Stomach (tissue), 8 donors: ENCODE measurements at regions not wholly inside any gene's neighbourhood (a gene's known extent, or its start where the extent isn't known, plus 50 kb on each side); places are given as distances from the start of the nearest gene placed in this dataset.
"Not testable (repeated sequence)": the region's sequence is repeated elsewhere in the genome, so short reads cannot be mapped to it uniquely, and the experiment has no call there.

ENCODE experiments used
- DNase-seq, 2 donors: peaks; one replicate each; pipeline versions ENCODE4 v3.0.0 to v3.0.0-alpha.2; 2013 to 2019
- H3K27ac ChIP-seq, 5 donors: fragments of 200-600 bp in 4 of 5; sonication (generic) in 4 of 5; one replicate each; pipeline ENCODE4 v1.5.1; 2013 to 2019; ENCODE audit warnings: mild to moderate bottlenecking in 1 of 5, moderate library complexity in 1 of 5
- H3K27me3 ChIP-seq, 3 donors: fragments of 200-600 bp; sonication (generic); one replicate each; pipeline ENCODE4 v1.5.1; 2017 to 2019; ENCODE audit warnings: mixed run types in 1 of 3
- H3K36me3 ChIP-seq, 4 donors: fragments of 200-600 bp; sonication (generic); 1 replicate in 3 of 4; 2 replicates in 1 of 4; pipeline ENCODE4 v1.5.1; 2016 to 2019
- H3K4me1 ChIP-seq, 4 donors: fragments of 200-600 bp; sonication (generic); one replicate each; pipeline ENCODE4 v1.5.1; 2016 to 2019
- H3K4me3 ChIP-seq, 4 donors: fragments of 200-600 bp; sonication (generic) in 3 of 4; one replicate each; pipeline ENCODE4 v1.5.1; 2016 to 2019; ENCODE audit warnings: mild to moderate bottlenecking in 1 of 4
- H3K9me3 ChIP-seq, 4 donors: fragments of 200-600 bp; sonication (generic); one replicate each; pipeline ENCODE4 v1.5.1; 2016 to 2019
- WGBS, 5 donors: extraction: QIAGEN DNeasy Blood & Tissue Kit in 3 of 5; methylation state at CpG; one replicate each; pipeline versions ENCODE4 v1.1.5 to v1.1.7; 2013 to 2018; 5-methylcytosine and 5-hydroxymethylcytosine counted together
- intact Hi-C: fragments of 100-400 bp; cut with DNase I; formaldehyde crosslinking; loops from one replicate; pipeline ENCODE4 v1.15.1; 2023; ENCODE audit warnings: low total_unique reads
- donor health status: healthy with polysubstance abuse.
- donor health status: Bipolar disorder and iron deficiency.
- donor health status: healthy.

- H3K4me1 ChIP-seq, intact Hi-C loops, H3K9me3 ChIP-seq, H3K36me3 ChIP-seq, H3K4me3 ChIP-seq, H3K27ac ChIP-seq, DNase-seq: not testable (repeated sequence)
- 13 to 20% (median 14%) methylated on average over 24 to 27 of the region's 27 CpGs for WGBS, 5 donors
- peaks cover 0 to 26% (median 0%) of the 10 kb centered on the region in 3 donors for H3K27me3 ChIP-seq
Measured at GRCh38 chr11:49561240-49561880, 353.0 kb upstream of the FOLH1 start.

- H3K9me3 ChIP-seq, H3K4me1 ChIP-seq, H3K4me3 ChIP-seq, H3K27ac ChIP-seq, H3K36me3 ChIP-seq, DNase-seq, intact Hi-C loops: not testable (repeated sequence)
- WGBS, 5 donors, result 62 to 72% (median 66%) methylated on average over 5 of the region's 5 CpGs
- H3K27me3 ChIP-seq, result peaks cover 0 to 26% (median 0%) of the 10 kb centered on the region in 3 donors
Measured at GRCh38 chr11:49562262-49562661, 353.9 kb upstream of the FOLH1 start.

GRCh38 chr11:49579492-49579891 lies 371.1 kb upstream of the FOLH1 start:
- H3K4me3 ChIP-seq, H3K36me3 ChIP-seq, H3K4me1 ChIP-seq, DNase-seq, H3K9me3 ChIP-seq, H3K27me3 ChIP-seq, intact Hi-C loops, H3K27ac ChIP-seq: not testable (repeated sequence)
- 50 to 58% (median 55%) methylated on average over 4 of the region's 4 CpGs for WGBS, 5 donors

GRCh38 chr11:49585495-49585894 lies 366.7 kb upstream of the OR4C13 start:
- H3K27ac ChIP-seq, H3K9me3 ChIP-seq, H3K36me3 ChIP-seq, intact Hi-C loops, DNase-seq, H3K4me1 ChIP-seq, H3K27me3 ChIP-seq, H3K4me3 ChIP-seq: not testable (repeated sequence)
- 36 to 62% (median 49%) methylated on average over 2 of the region's 2 CpGs for WGBS, 5 donors

GRCh38 chr11:49608892-49609291 lies 343.3 kb upstream of the OR4C13 start:
- H3K27me3 ChIP-seq, H3K9me3 ChIP-seq, H3K36me3 ChIP-seq, intact Hi-C loops, H3K4me1 ChIP-seq, H3K4me3 ChIP-seq, DNase-seq, H3K27ac ChIP-seq: not testable (repeated sequence)

- H3K4me3 ChIP-seq, H3K27ac ChIP-seq, H3K36me3 ChIP-seq, H3K4me1 ChIP-seq, intact Hi-C loops, DNase-seq, H3K27me3 ChIP-seq, H3K9me3 ChIP-seq: not testable (repeated sequence)
- 36 to 68% (median 41%) methylated on average over 1 of the region's 1 CpG for WGBS, 5 donors
Measured at GRCh38 chr11:49623872-49624271, 328.3 kb upstream of the OR4C13 start.

- H3K9me3 ChIP-seq, intact Hi-C loops, H3K27ac ChIP-seq, H3K36me3 ChIP-seq, H3K4me3 ChIP-seq, DNase-seq, H3K4me1 ChIP-seq, H3K27me3 ChIP-seq: not testable (repeated sequence)
- 63 to 79% (median 67%) methylated on average over 2 of the region's 2 CpGs for WGBS, 5 donors
Measured at GRCh38 chr11:49670705-49671104, 281.5 kb upstream of the OR4C13 start.

- H3K4me3 ChIP-seq, DNase-seq, H3K27me3 ChIP-seq, H3K36me3 ChIP-seq, H3K27ac ChIP-seq, intact Hi-C loops, H3K4me1 ChIP-seq: not testable (repeated sequence)
- 33 to 76% (median 43%) methylated on average over 1 of the region's 1 CpG for WGBS, 5 donors
- peaks cover 0 to 12% (median 4%) of the 10 kb centered on the region in 4 donors for H3K9me3 ChIP-seq
Measured at GRCh38 chr11:49702121-49702520, 250.1 kb upstream of the OR4C13 start.

- intact Hi-C loops, H3K4me3 ChIP-seq, DNase-seq, H3K27ac ChIP-seq, H3K36me3 ChIP-seq, H3K27me3 ChIP-seq, H3K4me1 ChIP-seq: not testable (repeated sequence)
- peaks cover 0 to 17% (median 5%) of the 10 kb centered on the region in 4 donors for H3K9me3 ChIP-seq
- WGBS, 5 donors, result 63 to 87% (median 80%) methylated on average over 2 of the region's 2 CpGs
Measured at GRCh38 chr11:49750447-49750846, 201.7 kb upstream of the OR4C13 start.

GRCh38 chr11:49750960-49751359 lies 201.2 kb upstream of the OR4C13 start:
- peaks cover 0 to 12% (median 3%) of the 10 kb centered on the region in 4 donors for H3K9me3 ChIP-seq
- H3K36me3 ChIP-seq, H3K4me3 ChIP-seq, H3K27me3 ChIP-seq, H3K27ac ChIP-seq, DNase-seq, H3K4me1 ChIP-seq, intact Hi-C loops: not testable (repeated sequence)

GRCh38 chr11:49780791-49781190 lies 171.4 kb upstream of the OR4C13 start:
- H3K27ac ChIP-seq, H3K27me3 ChIP-seq, H3K4me3 ChIP-seq, H3K9me3 ChIP-seq, DNase-seq, H3K36me3 ChIP-seq, H3K4me1 ChIP-seq, intact Hi-C loops: not testable (repeated sequence)
- 90 to 96% (median 93%) methylated on average over 17 to 19 of the region's 20 CpGs for WGBS, 5 donors

GRCh38 chr11:49782000-49782399 lies 170.2 kb upstream of the OR4C13 start:
- H3K4me3 ChIP-seq, H3K27me3 ChIP-seq, DNase-seq, H3K27ac ChIP-seq, H3K36me3 ChIP-seq, H3K4me1 ChIP-seq, intact Hi-C loops, H3K9me3 ChIP-seq: not testable (repeated sequence)
- whole genome bisulfite sequencing, 5 donors, result 61 to 77% (median 69%) methylated on average over 1 of the region's 1 CpG

GRCh38 chr11:49783841-49784240 lies 168.3 kb upstream of the OR4C13 start:
- H3K4me1 ChIP-seq, H3K9me3 ChIP-seq, H3K4me3 ChIP-seq, intact Hi-C loops, H3K36me3 ChIP-seq, DNase-seq, H3K27me3 ChIP-seq, H3K27ac ChIP-seq: not testable (repeated sequence)
- 85 to 91% (median 90%) methylated on average over 4 of the region's 6 CpGs for WGBS, 5 donors
